Retinal pigment epithelial cell (primary cell): ENCODE measurements at regions not wholly inside any gene's neighbourhood (a gene's known extent, or its start where the extent isn't known, plus 50 kb on each side); places are given as distances from the start of the nearest gene placed in this dataset.

Source experiments
- DNase-seq: peaks from one replicate; pipeline ENCODE4 v3.0.0-alpha.2; 2010; ENCODE audit warnings: low read depth
- H3K4me3 ChIP-seq: 2 replicates; pipeline ENCODE4 v1.5.1; 2011; ENCODE audit warnings: mild to moderate bottlenecking, low read length, control low read depth, moderate library complexity
- CTCF ChIP-seq: conservative IDR thresholded peaks from 2 replicates; pipeline ENCODE4 v1.5.1; 2011; ENCODE audit warnings: low read depth, low read length, control low read depth, inconsistent platforms

- H3K4me3 ChIP-seq, result no peak overlapping the region
- no peak for DNase-seq
- TF ChIP-seq CTCF, result no peak
Observed at GRCh38 chr2:240293557-240294461, 141.7 kb upstream of the GPC1 start.

- no peak overlapping the region for H3K4me3 ChIP-seq
- no peak for DNase-seq
- TF ChIP-seq CTCF, result no peak
Observed at GRCh38 chr2:240294514-240294913, 140.9 kb upstream of the GPC1 start.

- no peak for DNase-seq
- no peak overlapping the region for H3K4me3 ChIP-seq
- no peak for TF ChIP-seq CTCF
Observed at GRCh38 chr2:240295256-240296103, 140.0 kb upstream of the GPC1 start.

GRCh38 chr2:240296104-240296406 lies 139.4 kb upstream of the GPC1 start:
- DNase-seq, result no peak
- no peak for TF ChIP-seq CTCF
- no peak overlapping the region for H3K4me3 ChIP-seq

- no peak for DNase-seq
- TF ChIP-seq CTCF, result no peak
- no peak overlapping the region for H3K4me3 ChIP-seq
Observed at GRCh38 chr2:240296476-240297255, 138.8 kb upstream of the GPC1 start.

- H3K4me3 ChIP-seq, result no peak overlapping the region
- no peak for TF ChIP-seq CTCF
- no peak for DNase-seq
Observed at GRCh38 chr2:240297256-240298116, 138.0 kb upstream of the GPC1 start.
